HG03442 (cell line): ENCODE measurements at regions not wholly inside any gene's neighbourhood (a gene's known extent, or its start where the extent isn't known, plus 50 kb on each side); places are given as distances from the start of the nearest gene placed in this dataset.
A peak's percentile ranks its signal among the peaks of the same experiment; 100 is the strongest.
"Not testable (repeated sequence)": the region's sequence is repeated elsewhere in the genome, so short reads cannot be mapped to it uniquely, and the experiment has no call there.

ENCODE experiments used
- ATAC-seq: cut with Tn5 transposase; IDR thresholded peaks from one replicate; pipeline ENCODE4 v1.9.1; 2021; ENCODE audit warnings: mild to moderate bottlenecking, moderate library complexity; ENCODE audit not compliant: unreplicated experiment

- peak; percentile 97 for ATAC-seq
Observed at GRCh38 chr13:38415233-38415632, 65.6 kb downstream of the UFM1 start.

GRCh38 chr13:38417241-38417640, 67.6 kb downstream of the UFM1 start:
- no peak for ATAC-seq

DNA sequence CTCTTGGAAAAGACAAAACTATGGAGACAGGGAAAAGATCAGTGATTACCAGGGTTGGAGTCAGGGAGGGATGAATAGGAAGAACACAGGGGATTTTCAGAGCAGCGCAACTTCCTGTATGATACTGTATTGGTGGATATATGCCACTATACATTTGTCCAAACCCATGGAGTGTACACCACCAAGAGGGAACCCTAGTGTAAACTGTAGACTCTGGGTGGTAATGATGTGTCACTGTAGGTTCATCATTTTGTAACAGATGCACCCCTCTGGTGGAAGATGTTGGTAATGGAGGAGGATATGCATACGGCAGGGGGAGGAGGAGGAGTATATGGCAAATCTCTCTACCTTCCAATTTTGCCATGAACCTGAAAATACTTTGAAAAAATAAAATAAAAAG, 68.1 kb downstream of the UFM1 start:
- ATAC-seq = peak; percentile 57

DNA sequence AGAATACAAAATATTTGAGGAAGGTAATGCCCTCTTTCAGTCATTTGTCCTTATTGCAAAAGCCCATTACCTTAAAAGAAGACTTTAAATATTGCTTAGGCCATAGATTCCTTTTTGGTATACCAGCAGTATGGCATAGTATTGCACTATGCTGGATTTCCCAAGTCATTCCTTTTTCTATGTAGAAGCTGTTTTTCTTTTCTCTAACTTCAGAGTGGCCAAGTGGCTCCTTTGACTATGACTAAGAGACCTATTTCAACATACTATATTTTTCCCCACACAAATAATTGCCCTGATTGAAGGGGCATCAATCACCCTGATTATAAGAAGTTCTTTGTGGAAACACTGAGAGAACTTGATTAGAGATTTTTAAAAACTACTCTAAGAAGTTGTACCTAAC, 68.6 kb downstream of the UFM1 start:
- no peak for ATAC-seq

GRCh38 chr13:38419312-38419873, 69.7 kb downstream of the UFM1 start:
- no peak for ATAC-seq

- no peak for ATAC-seq
Observed at GRCh38 chr13:38421590-38422560, 72.2 kb downstream of the UFM1 start.

- no peak for ATAC-seq
Observed at GRCh38 chr13:38429916-38430315, 80.3 kb downstream of the UFM1 start.

DNA sequence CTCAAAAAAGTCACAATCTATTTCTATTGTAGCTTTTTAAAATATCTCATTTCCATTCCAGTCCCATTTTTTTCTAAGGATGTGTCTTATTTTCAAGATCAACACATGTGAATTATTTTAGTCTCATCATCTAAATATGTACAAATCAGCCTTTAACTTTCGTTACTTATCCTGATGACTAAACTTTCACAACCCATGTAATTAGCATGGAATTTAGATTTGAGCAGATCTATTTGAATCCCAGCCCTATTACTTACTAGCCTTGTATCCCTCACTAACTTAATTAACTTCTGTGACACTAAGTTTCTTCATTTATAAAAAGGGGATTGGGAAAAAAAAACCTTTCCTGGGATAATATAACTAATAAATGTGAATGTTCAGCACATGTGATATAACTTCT, 81.1 kb downstream of the UFM1 start:
- ATAC-seq = no peak

GRCh38 chr13:38440666-38441065, 91.0 kb downstream of the UFM1 start:
- no peak for ATAC-seq

DNA sequence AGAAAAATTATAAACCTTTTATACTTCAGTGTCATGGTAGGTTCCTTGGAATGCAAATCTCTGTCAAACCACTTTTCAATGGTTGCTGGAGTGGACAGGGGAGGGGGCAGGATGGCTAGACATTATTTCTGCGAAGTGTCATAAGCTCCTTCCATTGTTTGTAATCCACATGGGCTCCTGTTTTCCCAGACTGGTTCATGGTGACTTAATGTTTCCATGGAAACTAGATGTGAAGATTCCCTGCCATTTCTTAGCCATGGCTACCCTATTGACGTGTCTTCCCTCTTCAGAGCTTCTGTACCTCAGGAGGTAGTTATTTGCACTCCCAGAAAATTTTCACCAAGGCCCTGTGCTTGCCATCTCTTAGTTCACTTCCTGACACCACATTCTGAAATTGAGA, 95.3 kb downstream of the UFM1 start:
- ATAC-seq = no peak

DNA sequence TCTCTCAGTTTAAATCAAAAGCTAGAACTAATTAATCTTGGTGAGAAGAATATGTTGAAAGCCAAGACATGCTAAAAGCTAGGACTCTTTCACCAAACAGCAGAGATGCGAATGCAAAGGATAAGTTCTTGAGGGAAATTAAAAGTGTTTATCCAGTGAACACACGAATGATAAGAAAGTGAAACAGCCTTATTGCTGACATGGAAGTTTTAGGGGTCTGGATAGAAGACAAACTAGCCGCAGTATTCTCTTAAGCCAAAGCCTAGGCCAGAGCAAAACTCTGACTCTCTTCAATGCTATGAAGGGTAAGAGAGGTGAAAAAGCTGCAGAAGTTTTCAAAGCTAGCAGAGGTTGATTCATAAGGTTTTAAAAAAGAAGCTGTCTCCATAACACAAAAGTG, 103.0 kb downstream of the UFM1 start:
- no peak for ATAC-seq

DNA sequence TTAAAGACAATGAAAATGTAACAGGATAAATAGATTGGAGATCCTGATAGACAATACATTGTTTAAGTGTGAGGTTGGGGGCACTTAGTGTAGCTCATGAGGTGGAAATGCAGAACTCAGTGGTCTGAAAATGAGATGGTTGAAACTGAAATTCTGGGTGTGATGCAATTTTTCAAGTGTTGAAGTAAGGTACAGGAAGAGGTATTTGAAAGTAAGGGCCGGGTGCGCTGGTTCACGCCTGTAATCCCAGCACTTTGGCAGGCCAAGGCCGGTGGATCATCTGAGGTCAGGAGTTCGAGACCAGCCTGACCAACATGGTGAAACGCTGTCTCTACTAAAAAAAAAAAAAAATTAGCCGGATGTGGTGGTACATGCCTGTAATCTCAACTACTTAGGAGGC, 113.0 kb downstream of the UFM1 start:
- ATAC-seq = peak; percentile 53

GRCh38 chr13:38463048-38463447, 113.4 kb downstream of the UFM1 start:
- no peak for ATAC-seq

- ATAC-seq = not testable (repeated sequence)
Observed at GRCh38 chr13:38472411-38472810, 122.8 kb downstream of the UFM1 start.

DNA sequence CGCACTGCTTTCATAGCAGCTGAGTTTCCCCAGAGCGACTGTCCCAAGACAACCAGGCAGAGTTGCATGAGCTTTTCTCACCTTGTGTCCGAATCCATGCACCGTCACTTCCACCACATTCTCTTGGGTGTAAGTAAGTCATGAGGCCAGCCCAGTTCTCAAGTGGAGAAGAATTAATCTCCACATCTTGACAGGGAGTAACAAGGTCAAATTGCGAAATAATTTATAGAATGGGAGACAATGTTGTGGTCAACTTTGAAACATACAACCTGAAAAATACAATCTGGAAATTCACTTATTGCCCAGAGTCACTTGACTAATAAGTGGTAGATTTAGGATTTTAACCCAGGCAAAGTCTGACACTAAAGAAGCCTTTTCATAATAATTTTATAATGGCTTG, 123.7 kb downstream of the UFM1 start:
- no peak for ATAC-seq

DNA sequence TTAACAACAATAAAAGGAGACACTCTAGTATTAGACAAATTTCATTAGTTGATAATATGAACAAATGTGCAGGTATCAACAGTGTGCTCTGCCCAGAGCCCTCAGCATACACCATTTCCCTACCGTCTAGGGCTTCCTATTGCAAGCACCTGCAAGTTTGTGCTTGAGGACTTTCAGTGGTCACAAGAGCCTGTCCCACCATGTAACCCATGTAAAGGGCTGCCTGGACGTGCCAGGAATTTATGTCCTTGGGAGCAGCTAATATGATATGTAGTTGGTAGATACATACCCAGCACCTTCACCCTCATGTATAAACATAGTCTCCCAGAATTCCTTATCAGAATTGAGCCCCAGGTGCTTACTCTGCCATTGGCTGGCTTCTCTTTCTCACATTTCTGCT, 128.0 kb downstream of the UFM1 start:
- ATAC-seq = no peak

DNA sequence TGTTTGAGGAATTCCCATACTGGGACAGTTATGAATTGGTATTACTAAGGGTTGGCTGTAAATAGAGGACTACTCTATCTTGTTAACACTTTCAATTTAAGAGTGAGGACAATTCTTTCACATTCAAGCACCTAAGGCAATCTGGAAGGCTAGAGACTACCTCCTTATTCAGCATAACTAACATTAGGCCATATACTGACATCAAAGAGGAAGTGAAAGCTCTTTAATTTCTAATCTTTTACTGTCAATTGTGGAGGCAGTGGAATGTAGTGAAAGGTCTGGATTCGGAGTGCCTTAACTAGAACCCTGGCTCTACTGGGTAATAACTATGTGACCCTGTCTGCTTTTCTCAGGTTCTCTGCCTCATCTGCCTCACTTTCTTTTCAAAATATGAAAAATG, 134.0 kb downstream of the UFM1 start:
- peak; percentile 75 for ATAC-seq

- no peak for ATAC-seq
Observed at GRCh38 chr13:38490657-38491056, 141.0 kb downstream of the UFM1 start.

DNA sequence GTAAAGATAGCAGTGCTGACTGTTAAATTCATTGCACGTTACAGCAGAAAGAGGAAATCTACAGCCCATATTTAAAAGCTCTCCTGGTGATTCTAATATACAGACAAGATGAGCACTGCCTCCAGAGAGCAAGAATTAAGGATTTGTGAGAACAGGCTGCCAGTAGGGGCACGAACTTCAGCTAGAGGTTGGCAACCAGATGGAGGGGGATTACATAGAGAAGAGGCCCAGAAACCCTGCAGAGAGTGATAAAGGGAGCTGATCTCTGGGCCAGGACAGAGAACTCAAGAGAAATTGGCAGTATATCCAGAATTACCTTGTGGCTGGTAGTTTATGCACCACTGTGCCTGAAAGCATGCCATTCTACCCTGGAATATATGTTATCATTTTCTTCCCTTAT, 144.8 kb downstream of the UFM1 start:
- no peak for ATAC-seq

DNA sequence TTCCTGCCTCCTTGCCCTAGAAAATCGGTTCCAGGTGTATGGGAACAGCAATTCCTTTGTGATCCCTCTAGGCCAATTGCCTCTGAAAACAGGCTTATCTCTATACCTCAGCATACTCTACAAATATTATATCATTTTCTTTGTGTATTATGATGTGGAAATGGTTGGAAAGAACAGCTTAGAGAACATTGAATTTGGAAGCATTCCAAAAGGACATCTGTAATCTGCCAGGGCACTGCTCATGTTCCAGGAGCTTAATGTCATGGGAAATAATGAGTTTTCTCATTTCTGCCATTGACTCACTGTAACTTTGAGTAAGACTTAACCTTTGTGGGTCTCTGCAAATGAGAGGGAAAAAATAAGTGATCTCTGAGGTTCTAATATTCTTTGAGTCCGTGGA, 147.3 kb downstream of the UFM1 start:
- ATAC-seq = no peak

GRCh38 chr13:38498271-38498670, 148.6 kb downstream of the UFM1 start:
- ATAC-seq = no peak

- no peak for ATAC-seq
Observed at GRCh38 chr13:38514575-38514974, 164.9 kb downstream of the UFM1 start.
